A549 (cell line): ENCODE measurements at regions not wholly inside any gene's neighbourhood (a gene's known extent, or its start where the extent isn't known, plus 50 kb on each side); places are given as distances from the start of the nearest gene placed in this dataset.

Experiments
- ATAC-seq, 2 experiments: fragments of 200-7000 bp in 1 of 2; fragments of >200 bp in 1 of 2; cut with Nextera tagmentation in 1 of 2; cut with Tn5 transposase in 1 of 2; 3 replicates each; pipeline versions ENCODE4 v1.8.0 to v1.9.1; 2018 to 2020; ENCODE audit warnings: mild to moderate bottlenecking in 1 of 2, moderate library complexity in 1 of 2
- CTCF ChIA-PET: fragments of 300-600 bp; sonication (Branson Sonifier 250); formaldehyde crosslinking; extraction: SDS; loops from one replicate; lab custom pipeline; 2021; ENCODE audit warnings: antibody characterized with exemption, inconsistent platforms; lab: Yijun Ruan, JAX
- POLR2A ChIA-PET: fragments of 350-600 bp; formaldehyde crosslinking; extraction: SDS; loops from one replicate; lab custom pipeline; 2021; ENCODE audit warnings: antibody characterized with exemption, inconsistent platforms; lab: Yijun Ruan, JAX
- DNase-seq, 2 experiments: peaks; one replicate each; pipeline versions ENCODE4 v3.0.0 to v3.0.0-alpha.2; 2011 to 2016; ENCODE audit warnings: low read depth in 1 of 2, low spot score in 1 of 2
- FAIRE-seq: peaks from 2 replicates; lab custom pipeline; 2011; peaks lifted over from hg19 to GRCh38; lab: Jason Lieb, UNC
- H3K27ac ChIP-seq, 2 experiments: fragments of >200 bp; sonication (Bioruptor Twin); formaldehyde crosslinking; 3 replicates each; pipeline ENCODE4 v1.5.1; 2016 to 2017
- H3K4me1 ChIP-seq: fragments of >200 bp; sonication (Bioruptor Twin); formaldehyde crosslinking; 3 replicates; pipeline ENCODE4 v1.6.1; 2016
- H3K4me2 ChIP-seq: fragments of >200 bp; sonication (Bioruptor Twin); formaldehyde crosslinking; 3 replicates; pipeline ENCODE4 v1.6.1; 2016
- H3K4me3 ChIP-seq: fragments of >200 bp; sonication (Bioruptor Twin); formaldehyde crosslinking; 3 replicates; pipeline ENCODE4 v1.5.1; 2016
- H3K9me3 ChIP-seq: fragments of >200 bp; sonication (Bioruptor Twin); formaldehyde crosslinking; 3 replicates; pipeline ENCODE4 v1.6.1; 2016
- ATOH8 ChIP-seq: fragments of 250-450 bp; sonication (Bioruptor Pico); IDR thresholded peaks from 2 replicates; pipeline ENCODE4 v1.5.0; 2020; ENCODE audit warnings: low read depth, mild to moderate bottlenecking, moderate library complexity
- BHLHE40 ChIP-seq: IDR thresholded peaks from 2 replicates; pipeline ENCODE4 v1.6.1; 2012; ENCODE audit warnings: low read depth, low read length, inconsistent platforms
- CHD2 ChIP-seq: fragments of 150-350 bp; IDR thresholded peaks from 2 replicates; pipeline ENCODE4 v1.6.1; 2014; ENCODE audit warnings: low read length; ENCODE audit not compliant: partially characterized antibody
- EHMT2 ChIP-seq: fragments of 200-600 bp; sonication (generic); IDR thresholded peaks from 2 replicates; pipeline ENCODE4 v1.6.1; 2016; ENCODE audit warnings: antibody characterized with exemption, low read depth, mild to moderate bottlenecking, moderate library complexity
- FOSL2 ChIP-seq, 2 experiments: fragments of 450-650 bp in 1 of 2; fragments of >200 bp in 1 of 2; sonication (Bioruptor Twin) in 1 of 2; formaldehyde crosslinking; IDR thresholded peaks; 2 replicates each; pipeline versions ENCODE4 v1.5.0 to v1.6.1; 2016 to 2020; ENCODE audit warnings: mild to moderate bottlenecking in 1 of 2, moderate library complexity in 1 of 2
- GATA3 ChIP-seq: IDR thresholded peaks from 2 replicates; pipeline ENCODE4 v1.6.1; 2012; ENCODE audit warnings: borderline replicate concordance
- HDAC2 ChIP-seq: fragments of 200-600 bp; sonication (generic); IDR thresholded peaks from 2 replicates; pipeline ENCODE4 v1.6.1; 2016
- HMGXB4 ChIP-seq: fragments of 250-450 bp; sonication (Bioruptor Pico); IDR thresholded peaks from 2 replicates; pipeline ENCODE4 v1.5.0; 2021; ENCODE audit warnings: mild to moderate bottlenecking, moderate library complexity, borderline replicate concordance
- HOXB13 ChIP-seq: fragments of 250-450 bp; sonication (Bioruptor Pico); IDR thresholded peaks from 2 replicates; pipeline ENCODE4 v1.5.0; 2020; ENCODE audit warnings: low read depth, mild to moderate bottlenecking, moderate library complexity
- HOXB5 ChIP-seq: fragments of 250-450 bp; sonication (Bioruptor Pico); IDR thresholded peaks from 2 replicates; pipeline ENCODE4 v1.5.0; 2020; ENCODE audit warnings: mild to moderate bottlenecking, moderate library complexity
- NPAS2 ChIP-seq: fragments of 250-450 bp; sonication (Bioruptor Pico); IDR thresholded peaks from 2 replicates; pipeline ENCODE4 v1.8.0; 2022; ENCODE audit warnings: mild to moderate bottlenecking, moderate library complexity, borderline replicate concordance
- POLR2A ChIP-seq: IDR thresholded peaks from 2 replicates; pipeline ENCODE4 v1.6.1; 2012; ENCODE audit warnings: mild to moderate bottlenecking, low read length
- POLR2AphosphoS2 ChIP-seq: conservative IDR thresholded peaks from 2 replicates; pipeline ENCODE4 v1.6.1; 2012; ENCODE audit warnings: low read length, improper control_type of control experiment, inconsistent platforms
- RAD21 ChIP-seq, 2 experiments: fragments of >200 bp in 1 of 2; sonication (Bioruptor Twin) in 1 of 2; formaldehyde crosslinking in 1 of 2; IDR thresholded peaks in 1 of 2; conservative IDR thresholded peaks in 1 of 2; 2 replicates in 1 of 2; 3 replicates in 1 of 2; pipeline ENCODE4 v1.6.1; 2012 to 2018; ENCODE audit warnings: inconsistent platforms in 1 of 2
- RARB ChIP-seq: fragments of 250-450 bp; sonication (Bioruptor Pico); IDR thresholded peaks from 2 replicates; pipeline ENCODE4 v1.8.0; 2021; ENCODE audit warnings: mild to moderate bottlenecking, moderate library complexity
- REST ChIP-seq: fragments of 200-600 bp; sonication (generic); IDR thresholded peaks from 2 replicates; pipeline ENCODE4 v1.6.1; 2016; ENCODE audit warnings: antibody characterized with exemption, mild to moderate bottlenecking, moderate library complexity
- RNF2 ChIP-seq: fragments of 200-600 bp; sonication (generic); IDR thresholded peaks from 2 replicates; pipeline ENCODE4 v1.6.1; 2016; ENCODE audit warnings: low read depth, mild to moderate bottlenecking, antibody characterized with exemption, moderate library complexity, borderline replicate concordance
- TP53 ChIP-seq: fragments of 250-450 bp; sonication (Bioruptor Pico); IDR thresholded peaks from 2 replicates; pipeline ENCODE4 v1.5.0; 2021; ENCODE audit warnings: mild to moderate bottlenecking, moderate library complexity
- USF2 ChIP-seq: fragments of 450-650 bp; IDR thresholded peaks from 2 replicates; pipeline ENCODE4 v1.6.1; 2014; ENCODE audit warnings: antibody characterized with exemption
- ZFP36 ChIP-seq: fragments of 450-650 bp; IDR thresholded peaks from 2 replicates; pipeline ENCODE4 v1.6.1; 2014; ENCODE audit warnings: borderline replicate concordance; ENCODE audit not compliant: partially characterized antibody
- WGBS: methylation state at CpG from one replicate; pipeline ENCODE4 v1.1.6; 2017; ENCODE audit errors: missing lambda C conversion rate; 5-methylcytosine and 5-hydroxymethylcytosine counted together

GRCh38 chr3:75906555-75907112 lies 121.3 kb upstream of the ZNF717 start:
- no peak overlapping the region for H3K4me3 ChIP-seq
- H3K4me1 ChIP-seq, result no peaks in the 10 kb centered on the region
- 27% methylated on average over 34 of the region's 37 CpGs for WGBS
- no peaks in the 10 kb centered on the region for H3K9me3 ChIP-seq
- TF ChIP-seq TP53 (CRISPR knock-in tag), result no peak
- no peak for TF ChIP-seq BHLHE40
- TF ChIP-seq ZFP36, result no peak
- no peak for TF ChIP-seq EHMT2
- TF ChIP-seq RARB, result no peak
- TF ChIP-seq RNF2, result no peak
- TF ChIP-seq POLR2A, result no peak
- no peak for TF ChIP-seq POLR2AphosphoS2
- no peak for TF ChIP-seq FOSL2 (IDR thresholded peaks at IDR 0.05)
- TF ChIP-seq FOSL2 (CRISPR knock-in tag; IDR thresholded peaks at IDR 0.05), result no peak
- no peak for TF ChIP-seq GATA3
- TF ChIP-seq HOXB5, result no peak
- no peak for TF ChIP-seq REST
- no peak for TF ChIP-seq NPAS2 (CRISPR knock-in tag)
- TF ChIP-seq RAD21 (conservative IDR thresholded peaks at IDR 0.05 in 1 of 2, IDR thresholded peaks at IDR 0.05 in 1 of 2), result no peak
- no peak for TF ChIP-seq HDAC2
- no peak for TF ChIP-seq ATOH8 (CRISPR knock-in tag)
- no peak for TF ChIP-seq HMGXB4
- TF ChIP-seq USF2, result no peak
- no peak for TF ChIP-seq CHD2
- no peak for TF ChIP-seq HOXB13 (CRISPR knock-in tag)
- no peak for DNase-seq
- no peak for FAIRE-seq
- H3K27ac ChIP-seq, result no peak overlapping the region
- ChIA-PET POLR2A (no interaction called here), CTCF (interaction anchor here (1.0 kb wide), 1 partner anchor 8 kb away, joined by 3 read pairs; no protein-coding TSS in a partner anchor)
- ATAC-seq, result no peak
- no peak overlapping the region for H3K4me2 ChIP-seq
